GM19043 (cell line): ENCODE measurements at regions not wholly inside any gene's neighbourhood (a gene's known extent, or its start where the extent isn't known, plus 50 kb on each side); places are given as distances from the start of the nearest gene placed in this dataset.

Experiments
- ATAC-seq: cut with Tn5 transposase; IDR thresholded peaks from one replicate; pipeline ENCODE4 v1.9.1; 2021; ENCODE audit warnings: low read depth; ENCODE audit not compliant: unreplicated experiment

DNA sequence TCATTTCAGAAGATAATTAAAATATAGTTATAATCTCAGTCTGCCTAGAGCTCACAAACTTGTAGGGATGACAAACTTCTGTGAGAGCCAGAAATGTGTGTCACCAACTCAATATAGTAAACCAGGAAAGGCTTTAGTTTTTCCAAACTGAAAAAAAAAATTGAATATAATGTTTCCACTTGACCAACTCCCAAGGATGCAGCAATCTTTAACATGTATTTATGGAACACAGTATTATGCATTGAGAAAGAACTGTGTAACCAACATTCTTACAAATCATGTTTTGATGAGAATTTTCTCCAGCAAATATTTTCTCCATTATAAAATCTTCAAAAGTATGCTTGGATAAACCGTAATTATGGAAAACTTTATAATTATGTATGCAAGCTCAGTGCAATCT, 50.1 kb upstream of the KLF12 start:
- ATAC-seq: no peak
